ENCODE measurements at regions not wholly inside any gene's neighbourhood (a gene's known extent, or its start where the extent isn't known, plus 50 kb on each side); places are given as distances from the start of the nearest gene placed in this dataset.

GRCh38 chr20:52542131-52542530 is 350.6 kb upstream of the ZFP64 start:
- no peak for DNase-seq

DNA sequence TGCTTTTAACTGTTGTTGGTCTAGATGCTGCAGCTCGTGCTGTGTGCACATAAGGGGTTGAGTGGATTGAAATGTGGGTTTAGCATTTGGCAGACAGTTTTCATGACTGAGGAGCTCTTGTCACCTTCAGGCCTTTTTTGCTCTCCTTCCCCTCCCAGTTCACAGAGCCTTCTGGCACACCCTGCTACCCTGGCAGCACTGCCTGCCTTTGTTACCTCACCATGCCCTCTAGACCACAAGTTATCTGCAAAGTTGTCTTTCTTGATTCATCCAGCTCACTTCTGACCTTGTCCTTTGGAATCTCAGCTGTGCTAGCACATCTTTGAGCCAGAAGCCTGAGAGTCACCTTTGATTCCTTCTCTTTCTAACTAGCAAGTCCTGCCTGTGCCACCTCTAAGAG is 348.9 kb upstream of the ZFP64 start:
- DNase-seq: no peak

GRCh38 chr20:52539891-52540290 is 348.3 kb upstream of the ZFP64 start:
- no peak for DNase-seq

- DNase-seq: no peak
Observed at GRCh38 chr20:52536841-52537400, 345.3 kb upstream of the ZFP64 start.

GRCh38 chr20:52536040-52536439 is 344.5 kb upstream of the ZFP64 start:
- DNase-seq: no peak

DNA sequence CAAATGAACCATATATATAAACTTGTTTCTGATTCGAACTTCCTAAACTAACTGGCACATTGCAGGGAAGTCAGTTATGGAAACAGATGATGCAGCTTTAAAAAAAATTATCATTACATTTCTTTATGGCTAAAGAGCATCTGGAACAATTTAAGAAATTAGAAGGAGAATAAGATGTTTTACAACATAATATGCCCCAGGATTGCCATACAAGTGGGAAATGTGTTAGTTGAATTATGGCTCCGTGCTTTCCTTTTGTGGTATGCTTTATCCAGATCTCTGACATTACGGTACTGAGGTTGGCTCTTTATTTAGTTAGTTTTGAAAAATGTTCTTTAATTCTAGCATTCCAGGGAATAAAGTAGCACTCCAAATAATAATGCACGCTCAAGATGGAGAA is 343.0 kb upstream of the ZFP64 start:
- DNase-seq: no peak

DNA sequence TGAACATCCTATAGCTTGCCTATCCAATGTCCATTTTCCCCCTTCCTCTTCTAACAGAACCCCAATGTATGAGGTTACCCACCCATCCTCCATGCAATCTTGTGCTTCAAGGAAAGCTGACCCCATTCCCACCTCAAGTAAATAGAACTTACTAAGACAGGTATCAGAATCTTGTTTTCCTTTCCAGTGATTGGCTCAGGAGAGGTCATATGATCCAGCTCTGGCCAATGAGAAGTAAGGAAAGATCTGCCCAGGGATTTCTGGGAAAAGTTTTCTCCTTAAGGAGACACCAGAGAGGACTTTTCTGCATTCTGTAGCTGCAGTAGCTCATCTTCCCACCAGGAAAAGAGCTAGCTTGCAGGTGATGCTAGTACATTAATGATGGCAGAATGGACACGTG is 341.8 kb upstream of the ZFP64 start:
- no peak for DNase-seq

GRCh38 chr20:52532674-52533073 is 341.1 kb upstream of the ZFP64 start:
- DNase-seq: no peak

- no peak for DNase-seq
Observed at GRCh38 chr20:52530571-52530970, 339.0 kb upstream of the ZFP64 start.

- DNase-seq: no peak
Observed at GRCh38 chr20:52529826-52530225, 338.2 kb upstream of the ZFP64 start.

DNA sequence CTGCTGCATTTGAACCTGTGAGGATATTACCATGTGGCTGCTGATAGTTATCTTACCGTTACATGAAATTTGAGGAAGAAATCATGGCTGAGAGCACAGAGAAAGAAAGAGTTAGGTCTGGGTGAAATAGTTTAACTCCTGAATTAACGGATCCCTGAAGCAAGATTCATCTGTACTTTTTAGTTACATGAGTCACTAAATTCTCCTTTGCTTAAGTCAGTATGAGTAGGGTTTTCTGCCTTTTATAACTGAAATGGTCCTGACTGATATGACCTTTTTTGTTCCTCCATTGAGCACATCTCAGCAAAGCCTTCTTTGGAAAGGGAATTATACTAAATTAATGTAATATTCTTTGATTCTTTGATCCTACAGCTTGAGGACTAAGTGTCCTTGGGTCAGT is 333.3 kb upstream of the ZFP64 start:
- no peak for DNase-seq

DNA sequence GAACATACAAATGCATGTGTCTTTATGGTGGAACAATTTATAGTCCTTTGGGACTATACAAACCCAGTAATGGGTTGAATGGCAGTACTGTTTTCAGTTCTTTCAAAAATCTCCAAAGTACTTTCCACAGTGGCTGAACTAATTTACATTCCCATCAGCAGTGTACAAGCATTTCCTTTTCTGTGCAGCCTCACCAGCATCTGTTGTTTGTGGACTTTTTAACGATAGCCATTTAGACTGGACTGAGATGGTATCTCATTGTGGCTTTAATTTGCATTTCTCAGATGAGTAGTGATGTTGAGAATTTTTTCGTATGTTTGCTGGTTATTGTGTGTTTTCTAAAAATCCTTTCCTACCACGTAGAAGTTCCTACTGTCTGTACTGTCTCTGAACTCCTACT is 327.2 kb upstream of the ZFP64 start:
- no peak for DNase-seq

GRCh38 chr20:52515877-52516276 is 324.3 kb upstream of the ZFP64 start:
- DNase-seq: no peak

DNA sequence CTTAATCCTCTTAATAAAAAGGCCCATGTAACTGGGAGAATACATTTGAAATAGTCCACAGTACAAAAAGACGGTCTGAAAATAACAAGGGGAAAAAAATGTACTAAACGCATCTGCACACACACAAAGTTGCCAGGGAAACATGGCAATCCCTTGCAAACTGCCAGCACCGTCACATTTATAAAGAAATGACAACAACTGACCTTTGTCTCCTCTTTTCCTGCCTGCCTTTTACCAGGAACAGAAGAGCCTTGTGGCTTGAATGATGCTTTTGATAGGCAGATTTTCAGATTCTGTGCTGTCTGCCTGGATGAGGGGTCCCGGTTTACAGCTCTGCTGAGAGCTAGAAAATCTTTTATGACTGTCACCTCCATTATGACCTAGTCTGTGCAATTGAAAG is 308.6 kb upstream of the ZFP64 start:
- DNase-seq: no peak

- DNase-seq: no peak
Observed at GRCh38 chr20:52497731-52498130, 306.2 kb upstream of the ZFP64 start.

DNA sequence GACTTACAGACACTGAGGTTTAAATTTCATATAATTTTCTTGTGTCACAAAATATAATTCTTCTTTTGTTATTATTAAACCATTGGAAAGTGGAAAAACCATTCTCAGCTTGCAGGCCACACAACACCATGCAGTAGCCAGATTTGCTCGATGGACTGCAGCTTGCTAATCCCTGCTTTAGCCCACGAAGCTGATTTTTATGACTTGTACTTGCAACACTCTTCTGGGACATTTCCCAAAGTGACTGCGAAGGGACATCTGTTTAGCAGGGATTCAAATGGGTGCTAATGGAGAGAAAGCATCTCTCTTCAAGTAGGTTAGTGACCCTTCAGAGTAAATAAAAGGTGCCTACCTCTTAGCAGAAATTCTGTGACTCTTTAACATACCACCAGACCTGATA is 304.6 kb upstream of the ZFP64 start:
- DNase-seq: no peak

DNA sequence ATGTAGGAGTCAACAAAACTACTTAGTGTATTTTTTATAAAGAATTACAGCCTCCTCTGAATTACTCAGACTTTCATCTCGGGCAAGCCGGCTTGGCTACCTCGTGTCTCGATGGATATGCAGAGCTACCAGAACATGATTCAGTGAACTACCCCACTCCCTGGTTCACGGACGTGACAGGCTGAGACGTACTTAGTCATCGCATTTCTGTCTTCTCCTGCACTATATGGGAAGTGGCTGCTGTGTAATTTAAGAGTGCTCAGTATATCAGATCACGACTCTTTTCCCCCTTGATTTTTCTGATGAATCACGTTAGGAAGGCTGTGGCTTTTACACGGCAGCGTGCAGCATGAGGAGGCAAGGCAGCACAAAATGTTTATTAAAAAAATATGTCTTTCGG is 302.7 kb upstream of the ZFP64 start:
- DNase-seq: no peak

DNA sequence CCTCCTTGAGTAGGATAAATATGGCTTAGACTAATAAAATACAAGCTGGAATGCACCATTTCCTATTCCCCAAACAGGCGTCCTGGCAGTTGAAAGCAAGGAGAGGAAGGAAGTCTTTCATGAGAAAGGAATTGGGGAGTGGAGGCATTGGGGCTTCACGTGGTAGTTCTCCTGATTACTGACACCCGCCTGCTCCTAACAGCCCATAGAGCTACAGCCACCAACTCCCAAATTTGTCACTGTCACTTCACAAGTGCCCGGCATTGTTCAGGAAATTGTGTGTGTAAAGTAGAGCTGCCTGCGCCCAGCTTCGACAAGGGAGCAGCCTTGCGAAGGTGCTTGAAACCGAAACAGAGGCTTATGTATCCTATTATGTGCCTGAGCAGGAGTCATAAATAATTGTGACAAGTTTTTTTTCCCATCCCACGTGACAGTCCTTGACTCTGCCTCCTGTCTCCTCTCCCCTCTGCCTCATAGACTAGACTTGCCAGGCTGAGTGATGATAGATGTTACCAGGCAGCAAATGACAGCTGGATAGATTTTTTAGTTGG is 301.7 kb upstream of the ZFP64 start:
- peak; percentile 61 for DNase-seq

DNA sequence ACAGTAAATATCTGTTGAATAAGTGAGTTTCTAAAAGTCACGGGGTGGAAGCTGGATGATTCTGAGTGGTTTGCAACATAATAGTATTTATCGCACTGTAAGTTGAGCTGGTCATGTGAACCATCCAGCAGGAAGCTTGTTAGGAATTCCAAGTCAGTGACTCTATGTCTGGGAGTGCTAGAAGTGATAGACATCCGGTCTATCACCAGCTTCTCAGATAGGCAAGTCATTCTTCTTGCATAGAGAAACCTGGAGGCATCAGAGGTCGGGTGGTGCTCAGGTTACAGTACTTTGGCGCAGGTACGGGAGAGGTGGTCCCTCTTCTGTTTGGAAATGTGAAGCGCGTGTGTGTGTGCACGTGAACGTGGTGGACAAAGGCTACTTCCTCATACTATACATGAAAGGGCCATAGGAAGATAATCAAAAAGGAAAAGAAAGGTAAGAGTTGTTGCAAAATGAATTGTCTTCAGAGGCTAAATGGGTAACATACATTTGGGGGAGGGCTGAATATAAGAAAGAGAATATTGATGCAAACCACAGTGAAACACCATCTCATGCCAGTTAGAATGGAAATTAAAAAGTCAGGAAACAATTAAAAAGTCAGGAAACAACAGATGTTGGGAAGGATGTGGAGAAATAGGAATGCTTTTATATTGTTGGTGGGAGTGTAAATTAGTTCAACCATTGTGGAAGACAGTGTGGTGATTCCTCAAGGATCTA is 299.3 kb upstream of the ZFP64 start:
- no peak for DNase-seq

- no peak for DNase-seq
Observed at GRCh38 chr20:52484438-52484837, 292.9 kb upstream of the ZFP64 start.

DNA sequence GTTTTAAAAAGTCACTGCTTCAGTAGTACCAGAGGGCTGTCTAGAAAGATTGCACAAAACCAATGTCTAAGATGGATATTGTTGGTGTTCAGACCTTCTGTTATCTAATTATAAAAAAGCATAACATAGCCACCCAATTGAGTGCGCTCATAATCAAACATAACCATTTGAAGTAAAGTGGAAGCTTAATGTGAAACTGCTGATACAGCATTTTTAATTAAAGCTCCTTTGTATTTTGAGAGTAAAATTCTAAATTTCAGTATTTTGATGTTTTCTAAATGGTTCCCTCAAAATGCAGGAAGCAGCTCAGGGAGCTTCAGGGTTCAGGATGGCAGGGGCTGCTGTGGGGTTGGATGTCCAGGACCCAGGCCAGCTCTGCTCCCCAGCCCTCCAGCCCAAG is 291.8 kb upstream of the ZFP64 start:
- DNase-seq: no peak

GRCh38 chr20:52482044-52482443 is 290.5 kb upstream of the ZFP64 start:
- DNase-seq: no peak

DNA sequence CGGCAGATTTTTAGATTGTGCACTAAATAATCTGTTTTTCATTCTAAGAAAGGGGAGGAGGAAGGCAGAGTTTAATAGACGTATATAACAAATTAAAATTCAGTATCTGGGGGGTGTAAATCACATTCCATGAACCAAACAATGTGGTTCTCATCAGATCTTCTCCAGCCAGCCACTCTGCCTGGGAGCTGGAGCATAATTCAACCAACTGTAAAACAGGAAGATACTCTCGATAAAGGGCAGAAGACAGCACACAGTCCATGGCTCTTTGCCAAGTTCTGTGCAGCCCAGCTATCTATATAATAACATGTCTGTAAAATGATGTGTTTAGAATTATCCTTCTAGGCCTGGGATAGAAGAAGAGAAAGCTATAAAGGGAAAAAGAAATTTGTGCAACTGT is 289.9 kb upstream of the ZFP64 start:
- no peak for DNase-seq

- DNase-seq: no peak
Observed at GRCh38 chr20:52476074-52476750, 284.6 kb upstream of the ZFP64 start.

All from right forelimb (tissue), 1 donor.